Lower lobe of right lung (tissue), 2 donors: ENCODE measurements at regions not wholly inside any gene's neighbourhood (a gene's known extent, or its start where the extent isn't known, plus 50 kb on each side); places are given as distances from the start of the nearest gene placed in this dataset.

Source experiments
- ATAC-seq, 2 donors: fragments of 200-7000 bp; cut with Tn5 transposase; one replicate each; pipeline ENCODE4 v1.9.1; 2020 to 2022; ENCODE audit warnings: mild to moderate bottlenecking in 2 of 2, moderate library complexity in 2 of 2
- DNase-seq: peaks from one replicate; pipeline ENCODE4 v3.0.0-alpha.2; 2020
- H3K27ac ChIP-seq: fragments of 200-600 bp; one replicate; pipeline ENCODE4 v1.8.0; 2022
- H3K27me3 ChIP-seq: fragments of 200-600 bp; one replicate; pipeline ENCODE4 v1.8.0; 2022; ENCODE audit warnings: low read depth
- H3K36me3 ChIP-seq: fragments of 200-600 bp; one replicate; pipeline ENCODE4 v1.8.0; 2022; ENCODE audit warnings: mild to moderate bottlenecking
- H3K4me1 ChIP-seq: fragments of 200-600 bp; one replicate; pipeline ENCODE4 v1.8.0; 2022
- H3K4me3 ChIP-seq: fragments of 200-600 bp; one replicate; pipeline ENCODE4 v1.8.0; 2022; ENCODE audit warnings: mild to moderate bottlenecking
- H3K9me3 ChIP-seq: fragments of 200-600 bp; one replicate; pipeline ENCODE4 v1.8.0; 2022
- intact Hi-C: fragments of 100-400 bp; cut with DNase I; formaldehyde crosslinking; loops from one replicate; pipeline ENCODE4 v1.11.0; 2022
- TF ChIP-seq, protein P1 (sequence below): fragments of 200-600 bp; IDR thresholded peaks from one replicate; pipeline ENCODE4 v1.8.0; 2022; ENCODE audit warnings: antibody characterized with exemption, mild to moderate bottlenecking
- donor health status: DM: no; HTN: yes; CAD: no; lungs with severe emphysema.

DNA sequence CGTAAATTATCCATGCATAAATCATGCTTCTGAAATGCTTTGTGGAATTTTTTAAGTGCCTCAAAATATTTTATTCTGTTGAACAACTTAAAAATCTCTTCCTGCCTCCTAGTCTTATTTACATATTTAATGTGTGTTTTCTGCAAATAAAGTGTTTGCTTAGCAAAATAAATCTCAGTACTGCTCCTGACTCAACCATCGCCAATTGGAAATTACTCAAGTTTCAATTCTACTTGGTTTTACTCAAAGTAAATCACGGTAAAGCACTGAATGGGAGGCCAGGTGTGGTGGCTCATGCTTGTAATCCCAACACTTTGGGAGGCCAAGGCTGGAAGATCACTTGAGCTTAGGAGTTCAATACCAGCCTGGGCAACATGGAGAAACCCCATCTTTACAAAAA lies 152.2 kb upstream of the NR5A2 start:
- TF ChIP-seq, protein P1, sequence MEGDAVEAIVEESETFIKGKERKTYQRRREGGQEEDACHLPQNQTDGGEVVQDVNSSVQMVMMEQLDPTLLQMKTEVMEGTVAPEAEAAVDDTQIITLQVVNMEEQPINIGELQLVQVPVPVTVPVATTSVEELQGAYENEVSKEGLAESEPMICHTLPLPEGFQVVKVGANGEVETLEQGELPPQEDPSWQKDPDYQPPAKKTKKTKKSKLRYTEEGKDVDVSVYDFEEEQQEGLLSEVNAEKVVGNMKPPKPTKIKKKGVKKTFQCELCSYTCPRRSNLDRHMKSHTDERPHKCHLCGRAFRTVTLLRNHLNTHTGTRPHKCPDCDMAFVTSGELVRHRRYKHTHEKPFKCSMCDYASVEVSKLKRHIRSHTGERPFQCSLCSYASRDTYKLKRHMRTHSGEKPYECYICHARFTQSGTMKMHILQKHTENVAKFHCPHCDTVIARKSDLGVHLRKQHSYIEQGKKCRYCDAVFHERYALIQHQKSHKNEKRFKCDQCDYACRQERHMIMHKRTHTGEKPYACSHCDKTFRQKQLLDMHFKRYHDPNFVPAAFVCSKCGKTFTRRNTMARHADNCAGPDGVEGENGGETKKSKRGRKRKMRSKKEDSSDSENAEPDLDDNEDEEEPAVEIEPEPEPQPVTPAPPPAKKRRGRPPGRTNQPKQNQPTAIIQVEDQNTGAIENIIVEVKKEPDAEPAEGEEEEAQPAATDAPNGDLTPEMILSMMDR, result no peak
- H3K27ac ChIP-seq, result no peak overlapping the region
- peak in 1 of 2 donors; percentile 45 for ATAC-seq

DNA sequence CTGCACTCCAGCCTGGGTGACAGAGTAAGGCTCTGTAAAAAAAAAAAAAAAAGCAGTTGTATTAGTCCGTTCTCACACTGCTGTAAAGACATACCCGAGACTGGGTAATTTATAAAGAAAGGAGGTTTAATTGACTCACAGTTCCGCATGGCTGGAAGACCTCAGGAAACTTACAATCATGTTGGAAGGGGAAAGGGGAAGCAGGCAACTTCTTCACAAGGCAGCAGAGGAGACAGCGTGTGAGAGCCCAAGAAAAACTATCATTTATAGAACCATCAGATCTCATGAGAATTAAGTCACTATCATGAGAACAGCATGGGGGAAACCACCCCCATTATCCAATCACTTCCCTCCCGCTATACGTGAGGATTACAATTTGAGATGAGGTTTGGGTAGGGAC lies 151.7 kb upstream of the NR5A2 start:
- DNase-seq, result no peak
- ATAC-seq, result no peak
- intact Hi-C loops, result no loop called here
- Histone ChIP-seq H3K4me3 (no peak overlapping the region), H3K9me3 (no peaks in the 10 kb centered on the region), H3K36me3 (no peaks in the 10 kb centered on the region), H3K4me1 (no peaks in the 10 kb centered on the region), H3K27ac (no peak overlapping the region), H3K27me3 (no peaks in the 10 kb centered on the region)
- TF ChIP-seq, protein P1, result no peak

More for the DNA sequence above, 152.2 kb upstream of the NR5A2 start:
- no peaks in the 10 kb centered on the region for H3K27me3 ChIP-seq
- intact Hi-C loops, result no loop called here
- H3K4me3 ChIP-seq, result no peak overlapping the region
- H3K9me3 ChIP-seq, result no peaks in the 10 kb centered on the region
- no peak for DNase-seq
- no peaks in the 10 kb centered on the region for H3K4me1 ChIP-seq
- no peaks in the 10 kb centered on the region for H3K36me3 ChIP-seq

DNA sequence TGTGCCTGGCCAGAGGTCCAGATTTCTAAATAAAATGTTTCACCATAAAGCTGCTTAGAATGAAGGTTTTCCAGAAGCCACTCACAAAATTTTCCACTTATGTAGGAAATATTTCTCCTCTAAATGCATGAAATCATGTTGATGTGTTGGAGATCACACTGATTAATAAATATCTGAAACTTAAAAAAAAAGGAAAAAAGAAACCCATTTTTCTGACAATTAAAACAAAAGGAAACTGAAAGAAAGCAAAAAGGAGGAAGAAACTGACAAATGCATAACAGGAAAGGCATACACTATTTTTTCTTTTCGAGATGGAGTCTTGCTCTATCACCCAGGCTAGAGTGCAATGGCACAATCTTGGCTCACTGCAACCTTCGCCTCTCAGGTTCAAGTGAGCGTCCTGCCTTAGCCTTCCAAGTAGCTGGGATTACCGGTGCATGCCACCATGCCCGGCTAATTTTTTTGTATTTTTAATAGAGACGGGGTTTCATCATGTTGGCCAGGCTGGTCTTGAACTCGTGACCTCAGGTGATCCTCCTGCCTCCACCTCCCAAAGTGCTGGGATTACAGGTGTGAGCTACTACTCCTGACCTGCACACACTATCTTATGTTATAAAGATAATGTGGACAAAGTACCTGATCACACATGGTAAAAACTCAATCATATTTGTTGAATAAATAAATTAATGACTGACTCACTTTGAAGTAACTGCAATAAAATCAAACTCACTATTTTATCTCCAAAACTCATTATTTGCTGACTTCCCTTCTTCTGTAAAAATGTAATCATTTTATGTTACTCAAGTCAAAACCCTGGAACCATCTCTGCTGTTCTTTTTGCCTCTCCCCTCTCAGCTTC lies 149.8 kb upstream of the NR5A2 start:
- intact Hi-C loops, result no loop called here
- no peak overlapping the region for H3K27ac ChIP-seq
- H3K4me1 ChIP-seq, result no peaks in the 10 kb centered on the region
- H3K36me3 ChIP-seq, result no peaks in the 10 kb centered on the region
- ATAC-seq (no peak), DNase-seq (no peak)
- TF ChIP-seq, protein P1, result no peak
- H3K27me3 ChIP-seq, result no peaks in the 10 kb centered on the region
- no peak overlapping the region for H3K4me3 ChIP-seq
- H3K9me3 ChIP-seq, result no peaks in the 10 kb centered on the region

DNA sequence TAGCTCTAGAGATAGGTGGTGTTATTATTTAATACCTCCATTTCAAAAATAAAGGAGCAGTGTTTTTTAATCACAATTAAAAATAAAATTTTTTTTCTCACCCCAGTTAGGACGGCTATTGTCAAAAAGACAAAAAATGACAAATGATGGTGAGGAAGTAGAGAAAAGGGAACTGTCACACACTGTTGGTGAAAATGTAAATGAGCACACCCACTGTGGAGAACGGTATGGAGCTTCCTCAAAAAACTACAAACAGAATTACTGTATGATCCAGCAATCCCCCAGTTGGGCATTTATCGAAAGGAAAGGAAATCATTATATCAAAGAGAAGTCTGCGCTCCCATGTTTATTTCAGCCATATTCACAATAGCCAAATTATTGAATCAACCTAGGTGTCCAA lies 148.7 kb upstream of the NR5A2 start:
- TF ChIP-seq, protein P1, result no peak
- Histone ChIP-seq H3K27me3 (no peaks in the 10 kb centered on the region), H3K9me3 (no peaks in the 10 kb centered on the region), H3K27ac (no peak overlapping the region), H3K4me3 (no peak overlapping the region), H3K4me1 (no peaks in the 10 kb centered on the region), H3K36me3 (no peaks in the 10 kb centered on the region)
- intact Hi-C loops, result no loop called here
- no peak for DNase-seq
- ATAC-seq, result peak in 1 of 2 donors; percentile 67

DNA sequence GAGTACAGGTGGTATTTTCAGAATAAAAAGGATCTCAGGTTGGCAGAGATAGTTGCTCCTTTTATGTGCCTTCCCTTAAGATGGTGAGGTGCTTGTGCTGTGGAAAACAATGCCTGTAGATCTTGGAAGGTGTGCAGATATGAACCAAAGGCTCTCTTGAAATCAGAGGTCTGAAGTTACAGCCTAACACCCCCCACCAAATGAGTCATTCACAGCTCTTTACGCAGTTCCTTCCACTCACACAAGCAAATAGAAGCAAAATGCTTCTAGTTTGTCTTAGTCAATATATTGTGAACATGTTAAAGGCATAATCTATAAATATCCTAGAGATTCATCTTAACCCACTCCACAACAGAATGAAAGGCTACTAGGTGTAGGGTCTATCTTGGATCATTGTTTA lies 128.9 kb upstream of the NR5A2 start:
- no peaks in the 10 kb centered on the region for H3K9me3 ChIP-seq
- TF ChIP-seq, protein P1, result no peak
- intact Hi-C loops, result no loop called here
- ATAC-seq (peak; percentile 30 to 70), DNase-seq (no peak)
- H3K27me3 ChIP-seq, result no peaks in the 10 kb centered on the region
- H3K4me1 ChIP-seq, result no peaks in the 10 kb centered on the region
- no peak overlapping the region for H3K27ac ChIP-seq
- no peaks in the 10 kb centered on the region for H3K36me3 ChIP-seq
- H3K4me3 ChIP-seq, result no peak overlapping the region
